Endothelial cell of umbilical vein (primary cell): ENCODE measurements at regions not wholly inside any gene's neighbourhood (a gene's known extent, or its start where the extent isn't known, plus 50 kb on each side); places are given as distances from the start of the nearest gene placed in this dataset.
"Not testable (repeated sequence)": the region's sequence is repeated elsewhere in the genome, so short reads cannot be mapped to it uniquely, and the experiment has no call there.

Source experiments
- BruUV-seq: library from RNA; stranded (reverse); fragments of 400-500 nt; replicated peaks from 2 replicates; lab custom pipeline; 2021; lab: Mats Ljungman, UMichigan
- CTCF ChIA-PET: fragments of 300-600, 350-600 bp; sonication (Branson Sonifier 250); formaldehyde crosslinking; loops from one replicate; lab custom pipeline; 2021; ENCODE audit warnings: antibody characterized with exemption, inconsistent platforms; lab: Charles Lee
- POLR2A ChIA-PET: fragments of 300-600, 350-600 bp; sonication (Branson Sonifier 250); formaldehyde crosslinking; loops from one replicate; lab custom pipeline; 2021; ENCODE audit warnings: antibody characterized with exemption, inconsistent platforms; lab: Charles Lee
- DNase-seq: peaks from one replicate; pipeline ENCODE4 v3.0.0-alpha.2; 2011; ENCODE audit warnings: low read depth, low spot score
- FAIRE-seq: peaks from 2 replicates; lab custom pipeline; 2011; peaks lifted over from hg19 to GRCh38; lab: Jason Lieb, UNC
- H2AFZ ChIP-seq: 2 replicates; pipeline ENCODE4 v1.6.0; 2012; ENCODE audit warnings: low read depth, low read length, control low read depth, inconsistent platforms
- H3K27ac ChIP-seq: 2 replicates; pipeline ENCODE4 v1.5.1; 2011; ENCODE audit warnings: low read depth, mild to moderate bottlenecking, control low read depth, low read length, moderate library complexity; ENCODE audit not compliant: insufficient read depth
- H3K27me3 ChIP-seq, 2 experiments: 2 replicates each; pipeline versions ENCODE4 v1.6.0 to v1.6.1; 2011; ENCODE audit warnings: low read length in 2 of 2, mixed read lengths in 1 of 2; ENCODE audit not compliant: control insufficient read depth in 2 of 2, insufficient read depth in 2 of 2
- H3K36me3 ChIP-seq, 2 experiments: 2 replicates in 1 of 2; 3 replicates in 1 of 2; pipeline ENCODE4 v1.5.1; 2011; ENCODE audit warnings: low read length in 2 of 2, mild to moderate bottlenecking in 1 of 2, moderate library complexity in 1 of 2; ENCODE audit not compliant: control insufficient read depth in 2 of 2, insufficient read depth in 2 of 2; ENCODE audit errors: extremely low read depth in 1 of 2
- H3K4me1 ChIP-seq: 3 replicates; pipeline ENCODE4 v1.5.1; 2011; ENCODE audit warnings: mild to moderate bottlenecking, low read length; ENCODE audit not compliant: control insufficient read depth, insufficient read depth; ENCODE audit errors: extremely low read depth
- H3K4me2 ChIP-seq: 2 replicates; pipeline ENCODE4 v1.6.1; 2011; ENCODE audit warnings: low read length, control low read depth, mixed read lengths; ENCODE audit not compliant: insufficient read depth
- H3K4me3 ChIP-seq, 3 experiments: fragments of 200-600 bp in 1 of 3; sonication (generic), shearing (Covaris generic) in 1 of 3; replicated peaks in 1 of 3; 2 replicates each; pipeline ENCODE4 v1.5.1; 2011 to 2016; ENCODE audit warnings: control low read depth in 3 of 3, low read length in 3 of 3, mild to moderate bottlenecking in 2 of 3, inconsistent platforms in 1 of 3, low read depth in 1 of 3, moderate library complexity in 1 of 3; ENCODE audit not compliant: insufficient read depth in 1 of 3
- H3K79me2 ChIP-seq: 2 replicates; pipeline ENCODE4 v1.6.0; 2012; ENCODE audit warnings: low read length, inconsistent platforms; ENCODE audit not compliant: control insufficient read depth, insufficient read depth
- H3K9ac ChIP-seq: replicated peaks from 2 replicates; pipeline ENCODE3; 2011; ENCODE audit warnings: low read length, control low read depth; ENCODE audit not compliant: insufficient read depth; ENCODE audit errors: extremely low read depth
- H3K9me1 ChIP-seq: replicated peaks from 3 replicates; pipeline ENCODE4 v1.6.0; 2011; ENCODE audit warnings: mild to moderate bottlenecking, low read length; ENCODE audit not compliant: control insufficient read depth, insufficient read depth; ENCODE audit errors: extremely low read depth
- H3K9me3 ChIP-seq: replicated peaks from 2 replicates; pipeline ENCODE4 v1.5.1; 2012; ENCODE audit warnings: low read length, inconsistent platforms; ENCODE audit not compliant: control insufficient read depth, insufficient read depth
- H4K20me1 ChIP-seq: replicated peaks from 2 replicates; pipeline ENCODE3; 2011; ENCODE audit warnings: mild to moderate bottlenecking, low read length; ENCODE audit not compliant: control insufficient read depth, insufficient read depth; ENCODE audit errors: extremely low read depth
- EZH2 ChIP-seq: IDR thresholded peaks from 2 replicates; pipeline ENCODE4 v1.6.1; 2012; ENCODE audit warnings: borderline replicate concordance, low read depth, mild to moderate bottlenecking, moderate library complexity, low read length, inconsistent platforms; ENCODE audit not compliant: severe bottlenecking
- FOS ChIP-seq: IDR thresholded peaks from 2 replicates; pipeline ENCODE4 v1.6.1; 2011; ENCODE audit warnings: mild to moderate bottlenecking, low read length, moderate library complexity, borderline replicate concordance; ENCODE audit not compliant: insufficient read depth
- GATA2 ChIP-seq: IDR thresholded peaks from 2 replicates; pipeline ENCODE4 v1.7.0; 2011; ENCODE audit warnings: low read depth, mild to moderate bottlenecking, moderate library complexity, mixed read lengths, low read length; ENCODE audit not compliant: insufficient read length, insufficient read depth
- JUN ChIP-seq: IDR thresholded peaks from 2 replicates; pipeline ENCODE4 v1.6.1; 2011; ENCODE audit warnings: borderline replicate concordance, low read depth; ENCODE audit not compliant: insufficient read length, insufficient read depth
- MYC ChIP-seq: IDR thresholded peaks from one replicate; pipeline ENCODE4 v1.6.1; 2011; ENCODE audit warnings: mild to moderate bottlenecking, low read depth, low read length
- POLR2A ChIP-seq: IDR thresholded peaks from 2 replicates; pipeline ENCODE4 v1.6.1; 2012; ENCODE audit warnings: low read depth, mild to moderate bottlenecking, control low read depth, low read length
- POLR2AphosphoS5 ChIP-seq: IDR thresholded peaks from 2 replicates; pipeline ENCODE4 v1.6.1; 2012; ENCODE audit warnings: low read depth, mild to moderate bottlenecking, control low read depth, low read length, moderate library complexity; ENCODE audit not compliant: insufficient read depth
- dilution Hi-C: fragments of 300-500 bp; cut with MboI; formaldehyde crosslinking; loops from one replicate; pipeline ENCODE4 v1.15.0; 2019; ENCODE audit warnings: low sequenced_read_pairs; ENCODE audit not compliant: extremely low pct_ligation_motif_present
- intact Hi-C: fragments of 100-400 bp; cut with micrococcal nuclease; formaldehyde crosslinking; loops from one replicate; pipeline ENCODE4 v1.10.0; 2022
- TF ChIP-seq, protein P1 (sequence below), 2 donors: IDR thresholded peaks; 1 replicate in 1 of 2; 2 replicates in 1 of 2; pipeline ENCODE4 v1.5.1; 2011; ENCODE audit warnings: low read length in 2 of 2, mild to moderate bottlenecking in 2 of 2, moderate library complexity in 2 of 2, control low read depth in 1 of 2, inconsistent platforms in 1 of 2, low read depth in 1 of 2; ENCODE audit not compliant: insufficient read depth in 1 of 2; ENCODE audit errors: extremely low read depth in 1 of 2
- TF ChIP-seq, protein P2 (sequence below): IDR thresholded peaks from 2 replicates; pipeline ENCODE4 v1.6.1; 2011; ENCODE audit not compliant: insufficient read depth, insufficient read length

DNA sequence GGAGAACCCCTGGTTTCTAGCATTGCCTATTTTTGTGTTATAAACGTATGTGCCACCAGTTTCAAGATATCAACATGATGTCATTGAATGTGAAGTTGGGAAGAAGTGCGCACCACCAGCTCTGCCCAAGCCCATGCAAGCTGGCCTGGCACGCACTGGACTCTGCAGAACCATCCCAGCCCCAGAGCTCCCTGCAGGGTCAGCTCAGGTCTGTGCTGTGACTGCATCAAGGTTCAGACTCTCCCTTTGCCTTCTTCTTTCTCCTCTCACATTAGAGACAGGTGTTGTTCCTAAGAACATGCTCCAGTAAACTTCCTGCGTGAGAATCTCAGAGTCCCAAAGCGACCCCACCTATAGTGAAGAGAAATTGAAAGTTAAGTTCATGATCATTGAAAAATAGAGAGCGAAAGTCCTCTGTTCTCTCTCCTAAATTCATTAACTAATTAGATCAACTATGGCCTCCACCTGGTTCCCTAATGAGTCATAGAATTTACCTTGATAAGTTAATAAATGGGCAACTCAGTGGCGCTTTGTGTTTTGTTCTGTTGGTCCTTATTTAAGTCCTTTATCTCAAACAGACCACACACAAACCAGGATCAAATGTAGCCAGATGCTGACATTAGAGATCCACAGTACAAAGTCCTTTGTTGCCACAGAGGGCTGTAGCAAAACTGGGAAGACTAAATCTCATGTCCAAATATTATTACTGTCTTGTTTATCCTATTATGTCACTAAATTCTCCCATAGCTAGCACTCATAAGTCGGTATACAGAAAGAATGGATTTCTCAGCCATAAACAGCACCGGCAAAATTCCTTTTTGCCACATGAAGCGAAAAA lies 432.3 kb downstream of the STK39 start:
- Histone ChIP-seq H3K9me1 (no peaks in the 10 kb centered on the region), H4K20me1 (no peaks in the 10 kb centered on the region), H3K9ac (no peak overlapping the region), H3K27me3 (no peaks in the 10 kb centered on the region), H3K79me2 (no peaks in the 10 kb centered on the region), H3K4me1 (no peaks in the 10 kb centered on the region), H3K9me3 (no peaks in the 10 kb centered on the region), H3K4me2 (no peak overlapping the region), H3K27ac (no peak overlapping the region), H3K36me3 (no peaks in the 10 kb centered on the region), H3K4me3 (no peak overlapping the region), H2AFZ (no peak overlapping the region)
- TF ChIP-seq POLR2A: no peak
- no peak for TF ChIP-seq GATA2
- no peak for TF ChIP-seq MYC
- no peak for TF ChIP-seq FOS
- TF ChIP-seq EZH2: no peak
- TF ChIP-seq, protein P1, sequence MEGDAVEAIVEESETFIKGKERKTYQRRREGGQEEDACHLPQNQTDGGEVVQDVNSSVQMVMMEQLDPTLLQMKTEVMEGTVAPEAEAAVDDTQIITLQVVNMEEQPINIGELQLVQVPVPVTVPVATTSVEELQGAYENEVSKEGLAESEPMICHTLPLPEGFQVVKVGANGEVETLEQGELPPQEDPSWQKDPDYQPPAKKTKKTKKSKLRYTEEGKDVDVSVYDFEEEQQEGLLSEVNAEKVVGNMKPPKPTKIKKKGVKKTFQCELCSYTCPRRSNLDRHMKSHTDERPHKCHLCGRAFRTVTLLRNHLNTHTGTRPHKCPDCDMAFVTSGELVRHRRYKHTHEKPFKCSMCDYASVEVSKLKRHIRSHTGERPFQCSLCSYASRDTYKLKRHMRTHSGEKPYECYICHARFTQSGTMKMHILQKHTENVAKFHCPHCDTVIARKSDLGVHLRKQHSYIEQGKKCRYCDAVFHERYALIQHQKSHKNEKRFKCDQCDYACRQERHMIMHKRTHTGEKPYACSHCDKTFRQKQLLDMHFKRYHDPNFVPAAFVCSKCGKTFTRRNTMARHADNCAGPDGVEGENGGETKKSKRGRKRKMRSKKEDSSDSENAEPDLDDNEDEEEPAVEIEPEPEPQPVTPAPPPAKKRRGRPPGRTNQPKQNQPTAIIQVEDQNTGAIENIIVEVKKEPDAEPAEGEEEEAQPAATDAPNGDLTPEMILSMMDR (IDR thresholded peaks at IDR 0.05; ENCODE audit: extremely low read depth in 1 of 2, insufficient read depth in 1 of 2, low read depth in 1 of 2, low read length in 2 of 2): no peak
- TF ChIP-seq POLR2AphosphoS5: no peak
- TF ChIP-seq, protein P2, sequence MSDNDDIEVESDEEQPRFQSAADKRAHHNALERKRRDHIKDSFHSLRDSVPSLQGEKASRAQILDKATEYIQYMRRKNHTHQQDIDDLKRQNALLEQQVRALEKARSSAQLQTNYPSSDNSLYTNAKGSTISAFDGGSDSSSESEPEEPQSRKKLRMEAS: no peak
- TF ChIP-seq JUN: no peak
- CTCF ChIA-PET: no interaction called here
- intact Hi-C loops (no loop called here), dilution Hi-C loops (no loop called here)
- DNase-seq: no peak
- POLR2A ChIA-PET: no interaction called here
- FAIRE-seq: no peak
- BruUV-seq: no TSS peak

DNA sequence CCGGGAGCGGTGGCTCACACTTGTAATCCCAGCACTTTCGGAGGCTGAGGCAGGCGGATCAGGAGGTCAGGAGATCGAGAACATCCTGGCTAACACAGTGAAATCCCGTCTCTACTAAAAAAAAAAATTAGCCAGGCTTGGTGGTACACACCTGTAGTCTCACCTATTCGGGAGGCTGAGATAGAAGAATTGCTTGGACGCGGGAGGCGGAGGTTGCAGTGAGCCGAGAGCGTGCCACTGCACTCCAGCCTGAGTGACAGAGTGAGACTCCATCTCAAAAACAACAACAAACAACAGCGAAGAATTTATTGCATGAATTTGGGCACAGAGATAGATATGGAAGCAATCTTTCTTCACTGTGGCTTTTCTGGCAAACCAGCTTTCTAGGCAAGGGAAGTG lies 432.9 kb downstream of the STK39 start:
- FAIRE-seq, POLR2A ChIA-PET: not testable (repeated sequence)

DNA sequence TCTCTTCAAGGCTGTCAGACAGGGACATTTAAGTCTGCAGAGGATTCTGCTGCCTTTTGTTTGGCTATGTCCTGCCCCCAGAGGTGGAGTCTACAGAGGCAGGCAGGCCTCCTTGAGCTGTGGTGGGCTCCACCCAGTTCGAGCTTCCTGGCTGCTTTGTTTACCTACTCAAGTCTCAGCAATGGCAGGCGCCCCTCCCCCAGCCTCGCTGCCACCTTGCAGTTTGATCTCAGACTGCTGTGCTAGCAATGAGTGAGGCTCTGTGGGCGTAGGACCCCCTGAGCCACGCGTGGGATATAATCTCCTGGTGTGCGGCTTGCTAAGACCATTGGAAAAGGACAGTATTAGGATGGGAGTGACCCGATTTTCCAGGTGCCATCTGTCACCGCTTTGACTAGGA lies 437.6 kb downstream of the STK39 start:
- dilution Hi-C loops, POLR2A ChIA-PET, H3K9me3 ChIP-seq, H3K27me3 ChIP-seq, intact Hi-C loops, CTCF ChIA-PET, H4K20me1 ChIP-seq, H3K9me1 ChIP-seq, H2AFZ ChIP-seq, DNase-seq, H3K4me3 ChIP-seq, H3K4me2 ChIP-seq, H3K4me1 ChIP-seq, FAIRE-seq, H3K9ac ChIP-seq, H3K27ac ChIP-seq, H3K36me3 ChIP-seq, H3K79me2 ChIP-seq, BruUV-seq: not testable (repeated sequence)

More for the DNA sequence above, 432.9 kb downstream of the STK39 start:
- dilution Hi-C loops, BruUV-seq, H2AFZ ChIP-seq, H4K20me1 ChIP-seq, DNase-seq, H3K27me3 ChIP-seq, H3K9ac ChIP-seq, CTCF ChIA-PET, H3K4me3 ChIP-seq, H3K27ac ChIP-seq, H3K36me3 ChIP-seq, H3K4me2 ChIP-seq, H3K4me1 ChIP-seq, H3K79me2 ChIP-seq, H3K9me3 ChIP-seq, intact Hi-C loops, H3K9me1 ChIP-seq: not testable (repeated sequence)
